NOMO-1 treated with dmso at 0.1 percent for 144 hours (cell line): ENCODE measurements at regions not wholly inside any gene's neighbourhood (a gene's known extent, or its start where the extent isn't known, plus 50 kb on each side); places are given as distances from the start of the nearest gene placed in this dataset.

Experiments used
- DNase-seq: peaks from one replicate; lab custom pipeline; 2025; ENCODE audit not compliant: unreplicated experiment; lab: John Stamatoyannopoulos, UW

DNA sequence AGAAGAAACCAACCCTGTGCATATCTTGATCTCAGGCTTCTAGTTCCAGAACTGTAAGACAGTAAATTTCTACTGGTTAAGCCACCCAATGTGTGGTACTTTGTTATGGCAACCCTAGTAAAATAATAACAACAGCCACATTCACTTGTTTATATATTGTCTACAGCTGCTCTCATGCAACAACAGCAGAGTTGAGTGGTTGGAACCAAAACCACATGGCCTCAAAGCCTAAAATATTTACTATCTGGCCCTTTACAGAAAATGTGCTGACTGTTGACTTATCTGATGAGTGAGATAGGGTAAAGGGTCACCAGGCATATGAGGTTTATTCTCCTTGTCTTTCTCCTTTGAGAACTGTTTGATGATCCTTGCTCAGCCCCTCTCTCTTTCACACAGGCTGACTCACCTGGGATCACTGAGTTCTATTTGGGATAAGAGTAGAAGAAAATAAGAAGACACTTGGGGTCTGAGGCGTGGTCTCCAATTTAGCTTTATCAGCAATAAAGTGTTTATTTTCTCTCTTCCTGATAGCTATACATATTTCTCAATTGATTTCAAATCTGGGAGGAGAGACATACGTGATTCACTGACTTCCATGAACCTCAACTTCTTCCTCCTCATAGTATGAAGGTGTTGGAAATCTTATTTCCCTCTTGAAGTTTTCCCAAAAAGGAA lies 227.5 kb upstream of the STARD13 start:
- no peak for DNase-seq

- no peak for DNase-seq
Observed at GRCh38 chr13:33514362-33514761, 228.8 kb upstream of the STARD13 start.

GRCh38 chr13:33515146-33515545 lies 229.6 kb upstream of the STARD13 start:
- DNase-seq, result no peak

GRCh38 chr13:33518452-33518851 lies 232.9 kb upstream of the STARD13 start:
- DNase-seq, result no peak

GRCh38 chr13:33519561-33520467 lies 234.3 kb upstream of the STARD13 start:
- DNase-seq, result no peak

DNA sequence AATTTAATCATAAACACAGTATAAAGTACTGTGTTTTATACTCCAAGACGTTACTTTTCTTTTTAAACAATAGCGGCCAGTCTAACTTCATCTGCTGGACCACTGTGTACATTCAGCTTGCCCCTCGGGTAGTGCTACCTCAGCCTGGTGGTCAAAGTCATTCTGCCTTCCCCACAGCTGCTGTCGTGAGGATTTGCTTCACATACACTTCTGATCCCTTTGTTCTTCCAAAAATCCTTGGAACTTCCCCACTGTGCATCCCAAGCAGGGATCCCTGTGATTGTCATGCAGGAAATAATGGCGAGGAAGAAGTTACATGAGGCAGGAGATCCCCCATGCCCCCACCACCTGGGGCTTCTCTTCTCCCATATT lies 234.9 kb upstream of the STARD13 start:
- no peak for DNase-seq

GRCh38 chr13:33524086-33524485 lies 238.5 kb upstream of the STARD13 start:
- DNase-seq, result no peak

DNA sequence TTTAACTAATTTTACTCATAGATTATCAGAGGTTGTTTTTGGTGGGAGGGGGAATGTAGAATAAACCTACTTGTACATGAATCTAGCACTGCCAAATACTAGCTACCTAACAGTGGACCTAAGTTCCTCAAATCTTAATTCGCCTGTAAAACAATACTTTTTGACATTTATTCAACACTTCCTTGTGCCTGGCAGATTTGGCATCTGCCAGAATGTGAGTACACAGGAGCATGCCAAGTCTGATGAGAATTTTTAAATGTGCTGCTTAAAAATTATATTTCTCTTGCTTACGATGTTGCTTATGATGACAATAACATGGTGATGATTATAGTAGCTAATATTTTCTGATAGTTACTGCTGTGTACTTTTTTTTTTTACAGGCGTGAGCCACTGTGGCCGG lies 240.2 kb upstream of the STARD13 start:
- DNase-seq, result no peak

- DNase-seq, result no peak
Observed at GRCh38 chr13:33526718-33527117, 241.2 kb upstream of the STARD13 start.

- no peak for DNase-seq
Observed at GRCh38 chr13:33528896-33529295, 243.3 kb upstream of the STARD13 start.

- no peak for DNase-seq
Observed at GRCh38 chr13:33531484-33531883, 245.9 kb upstream of the STARD13 start.

DNA sequence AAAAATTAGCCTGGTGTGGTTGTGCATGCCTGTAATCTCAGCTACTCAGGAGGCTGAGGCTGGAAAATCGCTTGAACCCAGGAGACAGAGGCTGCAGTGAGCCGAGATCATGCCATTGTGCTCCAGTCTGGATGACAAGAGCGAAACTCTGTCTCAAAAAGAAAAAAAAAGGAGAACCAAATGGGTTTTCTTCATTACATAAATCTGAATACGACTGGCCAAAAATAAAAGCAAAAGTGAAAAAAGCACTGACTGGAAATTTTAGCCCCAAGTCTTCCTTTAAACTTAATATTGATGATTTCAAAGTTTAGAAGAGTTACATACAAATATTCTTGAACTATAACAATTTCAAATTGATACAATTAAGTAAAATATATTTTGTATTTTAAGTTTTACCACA lies 249.5 kb upstream of the STARD13 start:
- no peak for DNase-seq

- DNase-seq, result no peak
Observed at GRCh38 chr13:33536601-33537000, 251.0 kb upstream of the STARD13 start.

DNA sequence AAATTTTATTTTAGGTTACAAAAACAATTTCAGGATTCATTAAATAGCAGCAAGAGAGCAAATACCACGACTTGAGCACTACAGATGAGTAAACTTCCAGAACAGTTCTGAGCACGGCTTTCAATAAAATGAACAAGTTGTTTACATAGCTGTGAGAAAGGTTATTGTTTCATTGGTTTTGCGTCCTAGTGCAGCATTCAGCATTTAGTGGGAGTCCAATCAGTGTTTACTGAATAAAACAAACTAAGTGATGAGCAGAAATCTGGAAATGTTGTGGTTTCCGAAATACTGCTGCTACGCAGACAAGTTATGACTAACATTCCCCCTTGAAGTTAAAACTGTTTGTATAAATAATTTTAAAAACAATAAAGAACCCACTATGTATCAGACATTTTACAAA lies 251.5 kb upstream of the STARD13 start:
- DNase-seq, result no peak

DNA sequence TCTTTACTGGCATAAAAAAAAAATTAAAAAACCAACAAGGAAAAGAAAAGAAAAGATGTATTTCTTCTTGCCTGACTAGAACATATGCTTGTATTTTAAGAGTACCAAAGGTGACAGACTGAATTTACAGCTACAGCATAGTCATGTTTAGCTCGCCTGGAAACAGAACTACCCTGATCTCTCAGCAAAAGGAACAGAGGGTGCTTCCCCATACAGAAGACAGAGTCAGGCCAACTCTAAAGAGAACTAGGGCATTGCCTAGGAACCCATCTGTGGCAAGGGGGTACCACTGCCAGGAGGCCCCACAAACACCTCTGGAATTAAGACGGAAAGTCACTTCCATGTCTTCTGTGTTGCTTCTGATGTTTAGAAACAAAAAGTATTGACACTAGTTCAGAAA lies 252.1 kb upstream of the STARD13 start:
- no peak for DNase-seq

DNA sequence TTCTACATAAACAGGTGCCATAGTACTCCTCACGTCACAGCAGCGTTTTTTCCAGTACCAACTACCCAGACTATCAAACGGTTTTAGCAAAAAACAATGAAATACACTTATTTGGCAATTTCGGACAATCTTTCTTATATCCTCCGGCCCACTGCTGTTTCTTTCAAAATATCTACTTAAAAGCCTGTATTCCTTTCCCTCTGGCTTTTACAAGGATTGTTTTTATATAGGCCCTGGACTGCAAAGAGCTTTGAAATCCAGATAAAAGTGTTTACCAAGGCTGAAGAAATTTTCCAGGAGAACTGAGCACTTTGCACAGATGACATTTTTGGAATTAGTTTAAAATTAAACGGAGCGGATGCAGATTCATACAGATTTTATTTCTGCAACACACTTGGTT lies 255.9 kb upstream of the STARD13 start:
- no peak for DNase-seq

DNA sequence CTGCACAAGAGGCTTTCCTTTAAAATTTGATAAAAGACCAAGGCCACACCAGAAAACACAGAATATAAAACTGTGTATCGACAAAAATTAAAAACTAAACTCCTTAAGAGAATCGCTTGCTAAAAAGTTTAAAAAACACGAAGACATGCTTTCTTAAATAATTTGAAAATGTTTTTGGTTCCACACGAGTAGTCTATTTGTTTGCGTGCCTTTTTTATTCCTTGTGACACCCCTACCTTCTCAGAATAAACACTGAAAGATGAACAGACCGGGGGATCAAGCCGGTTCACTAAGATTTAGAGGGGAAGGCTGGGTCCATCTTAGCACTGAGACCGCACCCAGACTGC lies 256.4 kb upstream of the STARD13 start:
- no peak for DNase-seq

DNA sequence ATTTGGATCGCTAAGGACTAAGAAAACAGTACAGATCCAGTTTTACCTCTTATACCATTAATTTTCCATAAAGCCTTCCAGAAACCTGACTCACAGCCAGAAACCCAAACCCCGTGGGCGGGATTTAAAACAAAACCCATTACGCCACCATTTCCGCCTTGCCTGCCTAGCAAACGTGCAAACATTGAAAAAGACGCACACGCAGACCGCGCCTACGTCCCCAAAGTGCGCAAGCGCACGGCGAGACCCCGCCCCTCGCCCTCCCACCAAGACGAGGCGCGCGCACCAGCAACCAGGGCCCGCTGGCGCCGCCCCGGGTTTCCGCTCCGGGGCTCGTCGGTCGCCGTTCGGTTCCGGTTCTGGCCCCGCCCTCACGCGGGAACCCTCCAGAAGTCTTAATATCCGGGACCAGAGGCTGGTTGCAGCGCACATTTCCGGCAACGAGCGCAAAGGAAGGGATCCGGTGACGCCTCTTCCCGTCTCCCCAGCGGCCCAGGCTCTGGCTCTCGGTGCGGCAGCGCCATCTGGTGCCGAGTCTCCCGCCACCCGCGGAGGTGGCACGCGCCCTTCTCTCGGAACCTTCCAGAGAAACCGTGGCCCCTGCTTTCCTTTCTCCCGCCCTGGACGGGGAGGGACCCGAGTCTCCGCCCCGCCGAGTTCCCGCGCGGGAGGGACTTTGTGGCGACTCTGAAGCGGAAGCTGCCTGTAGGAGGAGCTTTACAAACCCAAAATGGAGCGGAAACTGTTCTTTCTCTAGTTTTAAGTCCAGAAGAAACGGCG lies 256.9 kb upstream of the STARD13 start:
- DNase-seq, result peak; percentile 99

- DNase-seq, result no peak
Observed at GRCh38 chr13:33543089-33543459, 257.5 kb upstream of the STARD13 start.

DNA sequence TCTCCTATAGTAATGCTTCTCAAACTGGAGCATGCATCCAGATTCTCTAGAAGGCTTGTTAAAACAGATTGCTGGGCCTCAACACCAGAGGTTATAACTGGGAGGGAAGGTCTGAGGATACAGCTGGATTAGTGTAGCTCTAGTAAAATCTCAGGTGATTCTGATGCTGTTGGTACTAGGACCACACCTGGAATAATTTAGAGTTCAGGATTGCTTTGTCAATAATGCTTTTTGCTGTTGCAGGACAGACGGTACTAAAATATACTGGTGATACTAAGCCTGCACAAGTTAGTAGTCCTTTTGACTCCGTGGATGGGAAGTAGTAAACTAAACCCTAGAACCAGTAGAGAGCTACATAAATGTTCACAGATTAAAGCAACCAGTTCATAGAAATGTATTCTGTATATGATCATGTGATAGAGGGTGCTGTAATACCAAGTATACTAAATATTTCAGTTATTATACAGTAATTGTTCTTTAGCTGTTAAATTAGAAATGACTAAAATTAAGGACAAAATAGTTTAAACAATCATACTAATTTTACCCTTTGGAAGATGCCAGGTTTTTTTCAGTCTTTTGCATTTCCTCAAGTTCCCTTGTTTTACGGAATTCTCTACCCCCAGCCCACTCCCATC lies 258.2 kb upstream of the STARD13 start:
- DNase-seq, result no peak

GRCh38 chr13:33544308-33544707 lies 258.8 kb upstream of the STARD13 start:
- no peak for DNase-seq
